Nephron progenitor cell (in vitro differentiated cells): ENCODE measurements at regions not wholly inside any gene's neighbourhood (a gene's known extent, or its start where the extent isn't known, plus 50 kb on each side); places are given as distances from the start of the nearest gene placed in this dataset.

Experiments
- DNase-seq: peaks from one replicate; pipeline ENCODE4 v3.0.0; 2021
- H3K27ac Mint-ChIP-seq: 2 replicates; pipeline ENCODE4 v1.8.0; 2021; ENCODE audit warnings: mild to moderate bottlenecking, moderate library complexity, mixed read lengths
- H3K27me3 Mint-ChIP-seq: 2 replicates; pipeline ENCODE4 v1.8.0; 2021; ENCODE audit warnings: mild to moderate bottlenecking, low read depth, mixed read lengths; ENCODE audit not compliant: poor library complexity
- H3K36me3 Mint-ChIP-seq: 2 replicates; pipeline ENCODE4 v1.8.0; 2021; ENCODE audit warnings: low read depth, mixed read lengths
- H3K4me1 Mint-ChIP-seq: 2 replicates; pipeline ENCODE4 v1.8.0; 2021; ENCODE audit warnings: mixed read lengths
- H3K4me3 Mint-ChIP-seq: 2 replicates; pipeline ENCODE4 v1.8.0; 2021; ENCODE audit warnings: mild to moderate bottlenecking, moderate library complexity, mixed read lengths
- H3K9me3 Mint-ChIP-seq: 2 replicates; pipeline ENCODE4 v1.8.0; 2021; ENCODE audit warnings: mild to moderate bottlenecking, moderate library complexity, mixed read lengths
- CTCF ChIP-seq: fragments of 200-600 bp; sonication (generic); IDR thresholded peaks from 2 replicates; pipeline ENCODE4 v1.5.0; 2021; ENCODE audit warnings: antibody characterized with exemption

GRCh38 chr6:44627091-44627882 is 239.8 kb downstream of the CDC5L start:
- Mint-ChIP-seq H3K27ac (no peak overlapping the region), H3K4me3 (no peak overlapping the region), H3K27me3 (peaks cover 6% of the 10 kb centered on the region), H3K4me1 (peaks cover 75% of the 10 kb centered on the region), H3K9me3 (no peaks in the 10 kb centered on the region), H3K36me3 (no peaks in the 10 kb centered on the region)
- DNase-seq = peak; percentile 23
- no peak for TF ChIP-seq CTCF

GRCh38 chr6:44627883-44628271 is 240.4 kb downstream of the CDC5L start:
- Mint-ChIP-seq H3K27ac (no peak overlapping the region), H3K36me3 (no peaks in the 10 kb centered on the region), H3K4me1 (peaks cover 72% of the 10 kb centered on the region), H3K27me3 (peaks cover 6% of the 10 kb centered on the region), H3K4me3 (no peak overlapping the region), H3K9me3 (no peaks in the 10 kb centered on the region)
- no peak for TF ChIP-seq CTCF
- DNase-seq = no peak

GRCh38 chr6:44628347-44628746 is 240.8 kb downstream of the CDC5L start:
- no peak overlapping the region for H3K27ac Mint-ChIP-seq
- TF ChIP-seq CTCF = no peak

GRCh38 chr6:44629636-44630035 is 242.1 kb downstream of the CDC5L start:
- H3K27ac Mint-ChIP-seq = no peak overlapping the region
- no peaks in the 10 kb centered on the region for H3K36me3 Mint-ChIP-seq
- H3K4me3 Mint-ChIP-seq = no peak overlapping the region
- DNase-seq = no peak
- peaks cover 61% of the 10 kb centered on the region for H3K4me1 Mint-ChIP-seq
- peaks cover 6% of the 10 kb centered on the region for H3K27me3 Mint-ChIP-seq
- no peaks in the 10 kb centered on the region for H3K9me3 Mint-ChIP-seq
- no peak for TF ChIP-seq CTCF

More at GRCh38 chr6:44628347-44628746, 240.8 kb downstream of the CDC5L start:
- no peak for DNase-seq
- no peaks in the 10 kb centered on the region for H3K9me3 Mint-ChIP-seq
- H3K4me3 Mint-ChIP-seq = no peak overlapping the region
- H3K36me3 Mint-ChIP-seq = no peaks in the 10 kb centered on the region
- peaks cover 6% of the 10 kb centered on the region for H3K27me3 Mint-ChIP-seq
- peaks cover 67% of the 10 kb centered on the region for H3K4me1 Mint-ChIP-seq

GRCh38 chr6:44630125-44631028 is 242.9 kb downstream of the CDC5L start:
- peak; percentile 64 for TF ChIP-seq CTCF
- H3K27ac Mint-ChIP-seq = no peak overlapping the region
- peak; percentile 68 for DNase-seq

More at GRCh38 chr6:44630125-44631028, 242.9 kb downstream of the CDC5L start:
- no peak overlapping the region for H3K4me3 Mint-ChIP-seq
- no peaks in the 10 kb centered on the region for H3K36me3 Mint-ChIP-seq
- peaks cover 55% of the 10 kb centered on the region for H3K4me1 Mint-ChIP-seq
- no peaks in the 10 kb centered on the region for H3K9me3 Mint-ChIP-seq
- H3K27me3 Mint-ChIP-seq = peaks cover 6% of the 10 kb centered on the region
